Ovary (tissue), 7 donors: ENCODE measurements at regions not wholly inside any gene's neighbourhood (a gene's known extent, or its start where the extent isn't known, plus 50 kb on each side); places are given as distances from the start of the nearest gene placed in this dataset.

ENCODE experiments used
- DNase-seq, 5 donors: peaks; one replicate each; pipeline ENCODE4 v3.0.0-alpha.2; 2019 to 2020
- H3K27ac ChIP-seq, 2 donors: fragments of 200-600 bp; one replicate each; pipeline versions ENCODE4 v1.5.1 to v1.8.0; 2019 to 2022
- H3K27me3 ChIP-seq: fragments of 200-600 bp; one replicate; pipeline ENCODE4 v1.8.0; 2022
- H3K36me3 ChIP-seq: fragments of 200-600 bp; sonication (generic); one replicate; pipeline ENCODE4 v1.5.1; 2019
- H3K4me1 ChIP-seq: one replicate; pipeline ENCODE4 v1.8.1; 2013; ENCODE audit warnings: mild to moderate bottlenecking, moderate library complexity; ENCODE audit not compliant: insufficient read depth
- H3K4me3 ChIP-seq: fragments of 200-600 bp; sonication (generic); one replicate; pipeline ENCODE4 v1.5.1; 2017
- H3K9me3 ChIP-seq, 2 donors: fragments of 200-600 bp in 1 of 2; sonication (generic) in 1 of 2; one replicate each; pipeline versions ENCODE4 v1.5.1 to v1.8.1; 2013 to 2019; ENCODE audit warnings: mild to moderate bottlenecking in 1 of 2, moderate library complexity in 1 of 2
- CTCF ChIP-seq, 3 donors: fragments of 450-650 bp in 2 of 3; fragments of 200-600 bp in 1 of 3; IDR thresholded peaks; one replicate each; pipeline versions ENCODE4 v1.5.1 to v1.8.0; 2016 to 2022; ENCODE audit warnings: antibody characterized with exemption in 3 of 3, mild to moderate bottlenecking in 1 of 3
- EP300 ChIP-seq: sonication (generic); formaldehyde crosslinking; IDR thresholded peaks from one replicate; pipeline ENCODE4 v1.6.1; 2017; ENCODE audit warnings: antibody characterized with exemption
- POLR2A ChIP-seq: fragments of 450-650 bp; IDR thresholded peaks from one replicate; pipeline ENCODE4 v1.6.1; 2017; ENCODE audit warnings: antibody characterized with exemption, mild to moderate bottlenecking, moderate library complexity
- WGBS, 3 donors: extraction: QIAGEN DNeasy Blood & Tissue Kit in 1 of 3; methylation state at CpG; one replicate each; pipeline versions ENCODE4 v1.1.5 to v1.1.7; 2013 to 2017; 5-methylcytosine and 5-hydroxymethylcytosine counted together
- intact Hi-C, 4 donors: fragments of 100-400 bp; cut with DNase I; formaldehyde crosslinking; loops; one replicate each; pipeline versions ENCODE4 v1.11.0 to v1.15.1; 2022 to 2023
- donor health status: DM: no; HTN: no; CAD: no; lungs with moderate emphysema.
- donor health status: DM: no; HTN: no; CAD: no.
- donor health status: Bipolar disorder and iron deficiency.
- donor health status: DM: no; HTN: no; CAD: no.
- donor health status: DM: yes; HTN: yes; CAD: no.

DNA sequence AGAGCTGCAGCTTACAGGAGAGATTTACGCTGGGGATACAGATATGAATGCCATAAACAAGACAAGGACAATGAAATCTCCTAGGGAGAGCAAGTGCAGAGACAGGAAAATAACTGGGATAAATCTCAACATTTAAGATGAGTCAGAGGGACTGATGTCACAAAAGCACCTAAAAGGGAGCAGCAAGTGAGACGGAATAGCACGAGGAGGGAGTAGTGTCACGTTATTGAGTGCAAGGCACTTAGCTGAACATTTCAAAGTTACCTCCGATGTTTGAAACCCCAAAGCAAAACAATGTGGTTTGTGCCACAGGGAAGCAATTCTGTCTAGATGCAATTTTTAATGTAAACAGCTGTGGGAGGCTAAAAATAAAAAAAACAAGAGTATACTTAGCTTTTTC is 1131.7 kb upstream of the EYS start:
- DNase-seq: no peak
- TF ChIP-seq CTCF (IDR thresholded peaks at IDR 0.05): no peak
- TF ChIP-seq POLR2A: no peak
- no peak for TF ChIP-seq EP300
- H3K27ac ChIP-seq: no peak overlapping the region
- 49 to 67% (median 49%) methylated on average over 5 of the region's 5 CpGs for WGBS, 3 donors
- no peak overlapping the region for H3K4me3 ChIP-seq
- H3K27me3 ChIP-seq: no peaks in the 10 kb centered on the region
- intact Hi-C loops: no loop called here
- no peaks in the 10 kb centered on the region for H3K36me3 ChIP-seq
- H3K9me3 ChIP-seq: no peaks in the 10 kb centered on the region
- H3K4me1 ChIP-seq: no peaks in the 10 kb centered on the region

GRCh38 chr6:66825539-66825938 is 1118.5 kb upstream of the EYS start:
- Histone ChIP-seq H3K27me3 (no peaks in the 10 kb centered on the region), H3K27ac (no peak overlapping the region), H3K36me3 (no peaks in the 10 kb centered on the region), H3K9me3 (no peaks in the 10 kb centered on the region), H3K4me1 (no peaks in the 10 kb centered on the region), H3K4me3 (no peak overlapping the region)
- intact Hi-C loops: no loop called here
- WGBS, 3 donors: 67 to 86% (median 80%) methylated on average over 3 of the region's 3 CpGs
- no peak for TF ChIP-seq POLR2A
- no peak for TF ChIP-seq EP300
- no peak for TF ChIP-seq CTCF (IDR thresholded peaks at IDR 0.05)
- DNase-seq: no peak

DNA sequence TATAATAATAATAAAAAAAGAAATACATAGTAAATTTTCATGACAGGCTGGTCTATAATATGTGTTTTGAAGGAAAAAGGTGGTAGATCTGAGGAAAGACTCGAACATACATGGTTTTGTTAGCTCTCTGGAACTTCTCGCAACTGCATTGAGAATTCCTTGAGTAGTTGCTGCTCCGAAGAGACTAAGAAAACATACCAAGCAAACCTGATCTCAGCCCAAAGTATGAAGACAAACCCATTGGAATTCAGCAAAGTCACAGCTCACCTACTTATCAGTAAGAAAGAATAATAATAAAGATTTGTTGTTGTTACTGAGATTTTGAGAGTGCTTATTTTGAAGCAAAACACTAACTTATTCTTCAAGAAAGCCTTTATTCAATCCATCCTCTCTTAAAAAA is 1107.1 kb upstream of the EYS start:
- 56 to 91% (median 82%) methylated on average over 3 of the region's 3 CpGs for WGBS, 3 donors
- intact Hi-C loops: no loop called here
- DNase-seq: no peak
- Histone ChIP-seq H3K4me3 (no peak overlapping the region), H3K27me3 (no peaks in the 10 kb centered on the region), H3K27ac (no peak overlapping the region), H3K36me3 (no peaks in the 10 kb centered on the region), H3K4me1 (no peaks in the 10 kb centered on the region), H3K9me3 (no peaks in the 10 kb centered on the region)
- TF ChIP-seq CTCF (IDR thresholded peaks at IDR 0.05) (no peak), POLR2A (no peak), EP300 (no peak)

DNA sequence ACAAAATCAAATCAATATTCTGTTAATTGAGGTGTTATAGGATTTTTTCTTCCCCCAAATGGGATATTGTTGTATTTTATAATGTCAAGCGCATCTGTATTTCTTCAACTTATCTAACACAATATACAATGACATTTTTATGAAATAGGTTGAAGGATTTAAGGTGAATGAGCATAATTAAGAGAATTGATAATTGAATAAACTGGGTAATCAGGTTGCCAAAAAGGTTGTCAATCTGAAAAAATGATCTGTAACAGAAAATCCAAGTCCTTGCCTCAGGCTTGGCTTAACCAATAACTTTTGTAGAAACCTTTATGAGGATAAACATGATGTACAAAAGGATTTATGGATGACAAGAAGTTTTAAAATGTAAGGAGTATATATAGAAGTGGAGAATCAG is 1101.7 kb upstream of the EYS start:
- 95 to 96% (median 96%) methylated on average over 1 of the region's 1 CpG for WGBS, 3 donors
- intact Hi-C loops: no loop called here
- Histone ChIP-seq H3K9me3 (no peaks in the 10 kb centered on the region), H3K27me3 (no peaks in the 10 kb centered on the region), H3K4me1 (no peaks in the 10 kb centered on the region), H3K36me3 (no peaks in the 10 kb centered on the region), H3K27ac (no peak overlapping the region), H3K4me3 (no peak overlapping the region)
- TF ChIP-seq POLR2A (no peak), CTCF (IDR thresholded peaks at IDR 0.05) (no peak), EP300 (no peak)
- no peak for DNase-seq

DNA sequence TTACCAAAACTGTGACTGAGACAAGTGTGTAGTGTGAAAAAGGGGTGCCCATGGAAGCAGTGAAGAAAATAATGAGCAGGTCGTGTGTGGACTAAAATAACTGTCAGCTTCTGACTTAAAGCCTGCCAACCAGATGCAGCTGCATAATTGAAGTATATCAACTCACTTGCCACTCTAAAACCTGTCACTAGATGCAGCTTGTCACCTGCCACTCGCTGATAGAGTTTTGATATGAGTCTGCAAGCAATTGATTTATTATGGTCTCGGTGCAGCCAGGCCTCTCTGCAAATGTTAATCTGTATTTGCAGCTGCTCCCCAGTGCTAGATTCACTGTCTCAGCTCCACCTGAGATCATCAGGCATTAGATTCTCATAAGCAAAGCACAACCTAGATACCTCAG is 1090.0 kb upstream of the EYS start:
- DNase-seq: no peak
- H3K9me3 ChIP-seq: no peaks in the 10 kb centered on the region
- H3K27me3 ChIP-seq: no peaks in the 10 kb centered on the region
- H3K4me1 ChIP-seq: no peaks in the 10 kb centered on the region
- 55 to 68% (median 60%) methylated on average over 3 of the region's 3 CpGs for WGBS, 3 donors
- no peak overlapping the region for H3K27ac ChIP-seq
- no peak for TF ChIP-seq POLR2A
- TF ChIP-seq CTCF (IDR thresholded peaks at IDR 0.05): no peak
- TF ChIP-seq EP300: no peak
- intact Hi-C loops: no loop called here
- no peak overlapping the region for H3K4me3 ChIP-seq
- no peaks in the 10 kb centered on the region for H3K36me3 ChIP-seq
